Endothelial cell of umbilical vein (primary cell): ENCODE measurements at regions not wholly inside any gene's neighbourhood (a gene's known extent, or its start where the extent isn't known, plus 50 kb on each side); places are given as distances from the start of the nearest gene placed in this dataset.
A peak's percentile ranks its signal among the peaks of the same experiment; 100 is the strongest.

Source experiments
- BruUV-seq: library from RNA; stranded (reverse); fragments of 400-500 nt; replicated peaks from 2 replicates; lab custom pipeline; 2021; lab: Mats Ljungman, UMichigan
- CTCF ChIA-PET: fragments of 300-600, 350-600 bp; sonication (Branson Sonifier 250); formaldehyde crosslinking; loops from one replicate; lab custom pipeline; 2021; ENCODE audit warnings: antibody characterized with exemption, inconsistent platforms; lab: Charles Lee
- POLR2A ChIA-PET: fragments of 300-600, 350-600 bp; sonication (Branson Sonifier 250); formaldehyde crosslinking; loops from one replicate; lab custom pipeline; 2021; ENCODE audit warnings: antibody characterized with exemption, inconsistent platforms; lab: Charles Lee
- DNase-seq: peaks from one replicate; pipeline ENCODE4 v3.0.0-alpha.2; 2011; ENCODE audit warnings: low read depth, low spot score
- FAIRE-seq: peaks from 2 replicates; lab custom pipeline; 2011; peaks lifted over from hg19 to GRCh38; lab: Jason Lieb, UNC
- H2AFZ ChIP-seq: 2 replicates; pipeline ENCODE4 v1.6.0; 2012; ENCODE audit warnings: low read depth, low read length, control low read depth, inconsistent platforms
- H3K27ac ChIP-seq: 2 replicates; pipeline ENCODE4 v1.5.1; 2011; ENCODE audit warnings: low read depth, mild to moderate bottlenecking, control low read depth, low read length, moderate library complexity; ENCODE audit not compliant: insufficient read depth
- H3K27me3 ChIP-seq, 2 experiments: 2 replicates each; pipeline versions ENCODE4 v1.6.0 to v1.6.1; 2011; ENCODE audit warnings: low read length in 2 of 2, mixed read lengths in 1 of 2; ENCODE audit not compliant: control insufficient read depth in 2 of 2, insufficient read depth in 2 of 2
- H3K36me3 ChIP-seq, 2 experiments: 2 replicates in 1 of 2; 3 replicates in 1 of 2; pipeline ENCODE4 v1.5.1; 2011; ENCODE audit warnings: low read length in 2 of 2, mild to moderate bottlenecking in 1 of 2, moderate library complexity in 1 of 2; ENCODE audit not compliant: control insufficient read depth in 2 of 2, insufficient read depth in 2 of 2; ENCODE audit errors: extremely low read depth in 1 of 2
- H3K4me1 ChIP-seq: 3 replicates; pipeline ENCODE4 v1.5.1; 2011; ENCODE audit warnings: mild to moderate bottlenecking, low read length; ENCODE audit not compliant: control insufficient read depth, insufficient read depth; ENCODE audit errors: extremely low read depth
- H3K4me2 ChIP-seq: 2 replicates; pipeline ENCODE4 v1.6.1; 2011; ENCODE audit warnings: low read length, control low read depth, mixed read lengths; ENCODE audit not compliant: insufficient read depth
- H3K4me3 ChIP-seq, 3 experiments: fragments of 200-600 bp in 1 of 3; sonication (generic), shearing (Covaris generic) in 1 of 3; replicated peaks in 1 of 3; 2 replicates each; pipeline ENCODE4 v1.5.1; 2011 to 2016; ENCODE audit warnings: control low read depth in 3 of 3, low read length in 3 of 3, mild to moderate bottlenecking in 2 of 3, inconsistent platforms in 1 of 3, low read depth in 1 of 3, moderate library complexity in 1 of 3; ENCODE audit not compliant: insufficient read depth in 1 of 3
- H3K79me2 ChIP-seq: 2 replicates; pipeline ENCODE4 v1.6.0; 2012; ENCODE audit warnings: low read length, inconsistent platforms; ENCODE audit not compliant: control insufficient read depth, insufficient read depth
- H3K9ac ChIP-seq: replicated peaks from 2 replicates; pipeline ENCODE3; 2011; ENCODE audit warnings: low read length, control low read depth; ENCODE audit not compliant: insufficient read depth; ENCODE audit errors: extremely low read depth
- H3K9me1 ChIP-seq: replicated peaks from 3 replicates; pipeline ENCODE4 v1.6.0; 2011; ENCODE audit warnings: mild to moderate bottlenecking, low read length; ENCODE audit not compliant: control insufficient read depth, insufficient read depth; ENCODE audit errors: extremely low read depth
- H3K9me3 ChIP-seq: replicated peaks from 2 replicates; pipeline ENCODE4 v1.5.1; 2012; ENCODE audit warnings: low read length, inconsistent platforms; ENCODE audit not compliant: control insufficient read depth, insufficient read depth
- H4K20me1 ChIP-seq: replicated peaks from 2 replicates; pipeline ENCODE3; 2011; ENCODE audit warnings: mild to moderate bottlenecking, low read length; ENCODE audit not compliant: control insufficient read depth, insufficient read depth; ENCODE audit errors: extremely low read depth
- EZH2 ChIP-seq: IDR thresholded peaks from 2 replicates; pipeline ENCODE4 v1.6.1; 2012; ENCODE audit warnings: borderline replicate concordance, low read depth, mild to moderate bottlenecking, moderate library complexity, low read length, inconsistent platforms; ENCODE audit not compliant: severe bottlenecking
- FOS ChIP-seq: IDR thresholded peaks from 2 replicates; pipeline ENCODE4 v1.6.1; 2011; ENCODE audit warnings: mild to moderate bottlenecking, low read length, moderate library complexity, borderline replicate concordance; ENCODE audit not compliant: insufficient read depth
- GATA2 ChIP-seq: IDR thresholded peaks from 2 replicates; pipeline ENCODE4 v1.7.0; 2011; ENCODE audit warnings: low read depth, mild to moderate bottlenecking, moderate library complexity, mixed read lengths, low read length; ENCODE audit not compliant: insufficient read length, insufficient read depth
- JUN ChIP-seq: IDR thresholded peaks from 2 replicates; pipeline ENCODE4 v1.6.1; 2011; ENCODE audit warnings: borderline replicate concordance, low read depth; ENCODE audit not compliant: insufficient read length, insufficient read depth
- MYC ChIP-seq: IDR thresholded peaks from one replicate; pipeline ENCODE4 v1.6.1; 2011; ENCODE audit warnings: mild to moderate bottlenecking, low read depth, low read length
- POLR2A ChIP-seq: IDR thresholded peaks from 2 replicates; pipeline ENCODE4 v1.6.1; 2012; ENCODE audit warnings: low read depth, mild to moderate bottlenecking, control low read depth, low read length
- POLR2AphosphoS5 ChIP-seq: IDR thresholded peaks from 2 replicates; pipeline ENCODE4 v1.6.1; 2012; ENCODE audit warnings: low read depth, mild to moderate bottlenecking, control low read depth, low read length, moderate library complexity; ENCODE audit not compliant: insufficient read depth
- dilution Hi-C: fragments of 300-500 bp; cut with MboI; formaldehyde crosslinking; loops from one replicate; pipeline ENCODE4 v1.15.0; 2019; ENCODE audit warnings: low sequenced_read_pairs; ENCODE audit not compliant: extremely low pct_ligation_motif_present
- intact Hi-C: fragments of 100-400 bp; cut with micrococcal nuclease; formaldehyde crosslinking; loops from one replicate; pipeline ENCODE4 v1.10.0; 2022
- TF ChIP-seq, protein P1 (sequence below): IDR thresholded peaks from 2 replicates; pipeline ENCODE4 v1.6.1; 2011; ENCODE audit not compliant: insufficient read depth, insufficient read length
- TF ChIP-seq, protein P2 (sequence below), 2 donors: IDR thresholded peaks; 1 replicate in 1 of 2; 2 replicates in 1 of 2; pipeline ENCODE4 v1.5.1; 2011; ENCODE audit warnings: low read length in 2 of 2, mild to moderate bottlenecking in 2 of 2, moderate library complexity in 2 of 2, control low read depth in 1 of 2, inconsistent platforms in 1 of 2, low read depth in 1 of 2; ENCODE audit not compliant: insufficient read depth in 1 of 2; ENCODE audit errors: extremely low read depth in 1 of 2

DNA sequence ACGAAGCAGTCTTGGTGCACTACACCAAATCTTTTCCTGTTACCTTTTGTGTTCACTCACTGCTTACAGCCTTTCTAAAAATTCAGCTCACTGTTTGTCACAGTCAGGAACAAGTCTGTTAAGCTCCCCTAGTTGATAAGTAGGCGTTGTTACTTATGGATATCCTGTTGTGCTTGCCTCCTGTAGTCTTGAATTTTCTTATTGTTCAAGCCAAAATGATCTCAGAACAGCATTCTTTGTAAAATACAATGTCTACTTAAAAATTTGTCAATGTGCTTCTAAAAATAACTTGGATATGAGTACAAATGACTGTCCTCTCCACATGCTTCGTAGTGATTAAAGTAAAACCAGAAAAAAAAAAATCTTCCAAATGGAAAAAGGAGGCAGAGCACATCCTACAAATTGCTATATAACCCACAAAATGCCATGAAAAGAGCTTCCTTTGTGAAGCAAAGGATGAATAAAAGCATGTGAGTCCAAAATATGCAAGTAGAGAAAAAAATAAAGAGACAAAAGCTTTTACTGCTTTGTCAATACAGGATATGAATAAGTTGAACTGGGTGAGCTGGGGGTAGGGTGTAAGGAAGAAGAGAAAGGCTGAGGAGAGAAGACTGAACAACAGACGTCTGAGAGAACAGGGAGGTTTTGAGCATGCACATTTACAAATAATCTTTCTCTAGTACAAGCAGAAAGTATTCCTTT, 228.9 kb upstream of the ADGRL4 start:
- Histone ChIP-seq H3K79me2 (no peaks in the 10 kb centered on the region), H3K27ac (peak overlapping the region; percentile 62), H3K9ac (peak overlapping the region; percentile 17), H3K27me3 (no peaks in the 10 kb centered on the region), H3K4me2 (peak overlapping the region; percentile 65), H3K4me1 (peaks cover 9% of the 10 kb centered on the region), H3K9me3 (no peaks in the 10 kb centered on the region), H2AFZ (peak overlapping the region; percentile 90), H3K9me1 (no peaks in the 10 kb centered on the region), H3K36me3 (no peaks in the 10 kb centered on the region), H3K4me3 (no peak overlapping the region), H4K20me1 (no peaks in the 10 kb centered on the region)
- intact Hi-C loops: loop anchor here (1.0 kb wide), 1 partner anchor 42 kb away; no protein-coding TSS in a partner anchor
- ChIA-PET POLR2A (no interaction called here), CTCF (interaction anchor here (0.6 to 1.5 kb wide), 3 partner anchors 8 to 396 kb away, joined by 3 to 5 read pairs (median 3); no protein-coding TSS in a partner anchor)
- BruUV-seq: no TSS peak
- TF ChIP-seq FOS (peak; percentile 29), POLR2A (no peak), MYC (no peak), JUN (no peak)
- FAIRE-seq (peak; percentile 82), DNase-seq (peak; percentile 64)
- dilution Hi-C loops: no loop called here

DNA sequence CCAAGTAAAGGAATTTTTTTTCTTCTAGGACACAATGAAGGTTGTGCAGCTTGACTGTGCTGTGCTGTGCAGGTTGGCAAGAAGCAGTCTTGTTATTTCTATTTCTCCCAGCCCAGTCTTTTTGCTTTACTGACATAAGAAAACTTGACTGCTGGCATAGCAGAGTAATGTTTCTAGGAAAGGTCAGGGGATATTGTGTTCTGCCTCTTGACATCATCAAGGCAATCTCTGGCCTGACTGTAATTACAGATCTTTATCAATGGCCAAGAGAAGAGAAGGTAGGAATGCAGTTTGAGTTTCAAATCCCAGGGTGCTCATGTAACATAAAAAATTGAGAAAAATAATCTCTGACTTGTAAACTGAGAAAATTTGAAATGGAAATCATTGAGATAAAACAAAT, 226.3 kb upstream of the ADGRL4 start:
- ChIA-PET CTCF (interaction anchor here (1.4 to 2.3 kb wide), 2 partner anchors 18 to 393 kb away, joined by 3 to 7 read pairs; no protein-coding TSS in a partner anchor), POLR2A (no interaction called here)
- no peaks in the 10 kb centered on the region for H3K79me2 ChIP-seq
- no peaks in the 10 kb centered on the region for H3K27me3 ChIP-seq
- no peaks in the 10 kb centered on the region for H4K20me1 ChIP-seq
- H3K9me1 ChIP-seq: no peaks in the 10 kb centered on the region
- no peaks in the 10 kb centered on the region for H3K36me3 ChIP-seq
- dilution Hi-C loops: no loop called here
- H3K4me2 ChIP-seq: no peak overlapping the region
- H3K27ac ChIP-seq: no peak overlapping the region
- DNase-seq: no peak
- TF ChIP-seq FOS: no peak
- TF ChIP-seq POLR2AphosphoS5: no peak
- TF ChIP-seq POLR2A: no peak
- TF ChIP-seq, protein P1, sequence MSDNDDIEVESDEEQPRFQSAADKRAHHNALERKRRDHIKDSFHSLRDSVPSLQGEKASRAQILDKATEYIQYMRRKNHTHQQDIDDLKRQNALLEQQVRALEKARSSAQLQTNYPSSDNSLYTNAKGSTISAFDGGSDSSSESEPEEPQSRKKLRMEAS: no peak
- TF ChIP-seq, protein P2, sequence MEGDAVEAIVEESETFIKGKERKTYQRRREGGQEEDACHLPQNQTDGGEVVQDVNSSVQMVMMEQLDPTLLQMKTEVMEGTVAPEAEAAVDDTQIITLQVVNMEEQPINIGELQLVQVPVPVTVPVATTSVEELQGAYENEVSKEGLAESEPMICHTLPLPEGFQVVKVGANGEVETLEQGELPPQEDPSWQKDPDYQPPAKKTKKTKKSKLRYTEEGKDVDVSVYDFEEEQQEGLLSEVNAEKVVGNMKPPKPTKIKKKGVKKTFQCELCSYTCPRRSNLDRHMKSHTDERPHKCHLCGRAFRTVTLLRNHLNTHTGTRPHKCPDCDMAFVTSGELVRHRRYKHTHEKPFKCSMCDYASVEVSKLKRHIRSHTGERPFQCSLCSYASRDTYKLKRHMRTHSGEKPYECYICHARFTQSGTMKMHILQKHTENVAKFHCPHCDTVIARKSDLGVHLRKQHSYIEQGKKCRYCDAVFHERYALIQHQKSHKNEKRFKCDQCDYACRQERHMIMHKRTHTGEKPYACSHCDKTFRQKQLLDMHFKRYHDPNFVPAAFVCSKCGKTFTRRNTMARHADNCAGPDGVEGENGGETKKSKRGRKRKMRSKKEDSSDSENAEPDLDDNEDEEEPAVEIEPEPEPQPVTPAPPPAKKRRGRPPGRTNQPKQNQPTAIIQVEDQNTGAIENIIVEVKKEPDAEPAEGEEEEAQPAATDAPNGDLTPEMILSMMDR (IDR thresholded peaks at IDR 0.05; ENCODE audit: extremely low read depth in 1 of 2, insufficient read depth in 1 of 2, low read depth in 1 of 2, low read length in 2 of 2): no peak
- TF ChIP-seq JUN: no peak
- no peak for TF ChIP-seq GATA2
- TF ChIP-seq EZH2: no peak
- no peak for TF ChIP-seq MYC
- no TSS peak for BruUV-seq
- intact Hi-C loops: no loop called here
- no peaks in the 10 kb centered on the region for H3K9me3 ChIP-seq
- FAIRE-seq: no peak
- H3K9ac ChIP-seq: no peak overlapping the region
- peaks cover 9% of the 10 kb centered on the region for H3K4me1 ChIP-seq
- H2AFZ ChIP-seq: no peak overlapping the region
- H3K4me3 ChIP-seq: no peak overlapping the region
